H1 (cell line): ENCODE measurements at regions not wholly inside any gene's neighbourhood (a gene's known extent, or its start where the extent isn't known, plus 50 kb on each side); places are given as distances from the start of the nearest gene placed in this dataset.
"Not testable (repeated sequence)": the region's sequence is repeated elsewhere in the genome, so short reads cannot be mapped to it uniquely, and the experiment has no call there.

Experiments used
- CBX8 ChIP-seq: fragments of 300-800, 300-1000 bp; sonication (generic); IDR thresholded peaks from 2 replicates; pipeline ENCODE4 v1.7.1; 2016; ENCODE audit warnings: low read depth, low read length, borderline replicate concordance
- CREB1 ChIP-seq: IDR thresholded peaks from 2 replicates; pipeline ENCODE4 v1.6.1; 2012; ENCODE audit warnings: inconsistent platforms
- CTCF ChIP-seq, 3 experiments: IDR thresholded peaks; 1 replicate in 2 of 3; 2 replicates in 1 of 3; pipeline versions ENCODE4 v1.5.1 to v1.6.1; 2011; ENCODE audit warnings: low read length in 3 of 3, mild to moderate bottlenecking in 3 of 3, inconsistent platforms in 2 of 3, low read depth in 1 of 3, moderate library complexity in 1 of 3; ENCODE audit not compliant: insufficient read depth in 1 of 3; ENCODE audit errors: control extremely low read depth in 1 of 3
- JUND ChIP-seq: IDR thresholded peaks from 2 replicates; pipeline ENCODE4 v1.6.1; 2011; ENCODE audit warnings: mild to moderate bottlenecking, improper control_type of control experiment, low read length
- MAFK ChIP-seq: IDR thresholded peaks from 2 replicates; pipeline ENCODE4 v1.6.1; 2012; ENCODE audit warnings: low read depth, mild to moderate bottlenecking, improper control_type of control experiment, low read length
- POLR2A ChIP-seq, 2 experiments: IDR thresholded peaks; 1 replicate in 1 of 2; 2 replicates in 1 of 2; pipeline ENCODE4 v1.6.1; 2011; ENCODE audit warnings: low read depth in 2 of 2, low read length in 2 of 2, mild to moderate bottlenecking in 2 of 2; ENCODE audit errors: control extremely low read depth in 1 of 2
- RFX5 ChIP-seq: IDR thresholded peaks from 2 replicates; pipeline ENCODE4 v1.6.1; 2011; ENCODE audit warnings: low read depth, low read length, improper control_type of control experiment, borderline replicate concordance
- RXRA ChIP-seq: IDR thresholded peaks from 2 replicates; pipeline ENCODE4 v1.6.1; 2011; ENCODE audit warnings: low read depth, mild to moderate bottlenecking, low read length, moderate library complexity; ENCODE audit not compliant: insufficient read depth
- SIN3A ChIP-seq, 2 experiments: IDR thresholded peaks in 1 of 2; conservative IDR thresholded peaks in 1 of 2; 2 replicates each; pipeline ENCODE4 v1.6.1; 2011 to 2012; ENCODE audit warnings: low read length in 2 of 2, improper control_type of control experiment in 1 of 2, low read depth in 1 of 2, mild to moderate bottlenecking in 1 of 2
- TAF7 ChIP-seq: optimal IDR thresholded peaks from 2 replicates; pipeline ENCODE3; 2011; ENCODE audit warnings: low read depth, mild to moderate bottlenecking, inconsistent platforms, low read length, moderate library complexity, borderline replicate concordance
- USF2 ChIP-seq: IDR thresholded peaks from 2 replicates; pipeline ENCODE4 v1.6.1; 2011; ENCODE audit warnings: low read length, improper control_type of control experiment
- YY1 ChIP-seq: IDR thresholded peaks from 2 replicates; pipeline ENCODE4 v1.6.1; 2011; ENCODE audit warnings: low read depth, mild to moderate bottlenecking, low read length

GRCh38 chr22:33989263-33989662 lies 69.0 kb upstream of the LARGE1 start:
- TF ChIP-seq CTCF (IDR thresholded peaks at IDR 0.05; ENCODE audit: control extremely low read depth in 1 of 3, insufficient read depth in 1 of 3, low read depth in 1 of 3, low read length in 3 of 3); CBX8; YY1; MAFK; SIN3A (conservative IDR thresholded peaks at IDR 0.05 in 1 of 2, IDR thresholded peaks at IDR 0.05 in 1 of 2; ENCODE audit: low read depth in 1 of 2, low read length in 2 of 2); POLR2A (IDR thresholded peaks at IDR 0.05; ENCODE audit: control extremely low read depth in 1 of 2, low read depth in 2 of 2, low read length in 2 of 2); CREB1; USF2; TAF7; RXRA; RFX5; JUND: not testable (repeated sequence)
